RWPE1 (cell line): ENCODE measurements at regions not wholly inside any gene's neighbourhood (a gene's known extent, or its start where the extent isn't known, plus 50 kb on each side); places are given as distances from the start of the nearest gene placed in this dataset.

Experiments
- CTCF ChIA-PET: fragments of 350-600 bp; sonication (Branson Sonifier 250); formaldehyde crosslinking; extraction: SDS; loops from one replicate; lab custom pipeline; 2021; lab: Yijun Ruan, JAX
- POLR2A ChIA-PET: fragments of 400-600 bp; formaldehyde crosslinking; extraction: SDS; loops from one replicate; lab custom pipeline; 2020; ENCODE audit warnings: antibody characterized with exemption; ENCODE audit not compliant: low non-redundant PET; lab: Yijun Ruan, JAX
- DNase-seq: peaks from one replicate; pipeline ENCODE4 v3.0.0; 2012; ENCODE audit warnings: low spot score
- H3K27ac ChIP-seq: fragments of 450-650 bp; 2 replicates; pipeline ENCODE4 v1.5.1; 2017
- CTCF ChIP-seq: fragments of 450-650 bp; conservative IDR thresholded peaks from 2 replicates; pipeline ENCODE4 v1.5.1; 2017; ENCODE audit warnings: low read depth, mild to moderate bottlenecking

- ChIA-PET POLR2A (no interaction called here), CTCF (interaction anchor here (0.6 kb wide), 1 partner anchor 9 kb away, joined by 6 read pairs; no protein-coding TSS in a partner anchor)
- no peak for TF ChIP-seq CTCF
Observed at GRCh38 chr20:51941503-51941902, 139.2 kb upstream of the SALL4 start.

GRCh38 chr20:51939259-51939585 lies 136.9 kb upstream of the SALL4 start:
- ChIA-PET CTCF (no interaction called here), POLR2A (no interaction called here)
- peak overlapping the region; percentile 62 for H3K27ac ChIP-seq
- no peak for DNase-seq
- no peak for TF ChIP-seq CTCF

More at GRCh38 chr20:51941503-51941902, 139.2 kb upstream of the SALL4 start:
- DNase-seq = no peak
- H3K27ac ChIP-seq = no peak overlapping the region

- no peak for TF ChIP-seq CTCF
- peak overlapping the region; percentile 59 for H3K27ac ChIP-seq
- POLR2A ChIA-PET = no interaction called here
- DNase-seq = no peak
- CTCF ChIA-PET = interaction anchor here (0.6 to 0.9 kb wide), 2 partner anchors 138 to 144 kb away, joined by 3 read pairs; no protein-coding TSS in a partner anchor
Observed at GRCh38 chr20:51938559-51939258, 136.4 kb upstream of the SALL4 start.

GRCh38 chr20:51937779-51938178 lies 135.5 kb upstream of the SALL4 start:
- CTCF ChIA-PET = interaction anchor here (0.6 to 0.9 kb wide), 2 partner anchors 53 to 137 kb away, joined by 3 read pairs; no protein-coding TSS in a partner anchor
- POLR2A ChIA-PET = no interaction called here
- TF ChIP-seq CTCF = no peak
- H3K27ac ChIP-seq = peak overlapping the region; percentile 59; the same call in 1 of the 2 replicates
- no peak for DNase-seq

- POLR2A ChIA-PET = no interaction called here
- CTCF ChIA-PET = interaction anchor here (0.6 to 1.0 kb wide), 2 partner anchors 136 to 540 kb away, joined by 3 read pairs; no protein-coding TSS in a partner anchor
- DNase-seq = no peak
- H3K27ac ChIP-seq = no peak overlapping the region
- TF ChIP-seq CTCF = no peak
Observed at GRCh38 chr20:51936377-51936776, 134.1 kb upstream of the SALL4 start.

- CTCF ChIA-PET = interaction anchor here (0.9 kb wide), 1 partner anchor 31 kb away, joined by 4 read pairs; no protein-coding TSS in a partner anchor
- POLR2A ChIA-PET = no interaction called here
- no peak overlapping the region for H3K27ac ChIP-seq
- TF ChIP-seq CTCF = no peak
- no peak for DNase-seq
Observed at GRCh38 chr20:51935003-51935358, 132.7 kb upstream of the SALL4 start.
